Left lung (tissue), 4 donors: ENCODE measurements at regions not wholly inside any gene's neighbourhood (a gene's known extent, or its start where the extent isn't known, plus 50 kb on each side); places are given as distances from the start of the nearest gene placed in this dataset.

Experiments used
- ATAC-seq: fragments of 200-7000 bp; cut with Tn5 transposase; one replicate; pipeline ENCODE4 v1.9.1; 2020; ENCODE audit warnings: moderate library complexity
- DNase-seq, 4 donors: peaks; one replicate each; pipeline ENCODE4 v3.0.0-alpha.2; 2013 to 2020
- H3K27ac ChIP-seq, 2 donors: fragments of 200-600 bp; sonication (generic) in 1 of 2; one replicate each; pipeline versions ENCODE4 v1.5.0 to v1.8.0; 2020 to 2021
- H3K27me3 ChIP-seq, 2 donors: fragments of 200-600 bp; sonication (generic) in 1 of 2; one replicate each; pipeline versions ENCODE4 v1.5.0 to v1.8.0; 2020 to 2021
- H3K36me3 ChIP-seq, 2 donors: fragments of 200-600 bp; sonication (generic) in 1 of 2; one replicate each; pipeline versions ENCODE4 v1.5.0 to v1.8.0; 2020 to 2021
- H3K4me1 ChIP-seq, 2 donors: fragments of 200-600 bp; one replicate each; pipeline ENCODE4 v1.8.0; 2021
- H3K4me3 ChIP-seq, 2 donors: fragments of 200-600 bp; sonication (generic) in 1 of 2; one replicate each; pipeline versions ENCODE4 v1.5.0 to v1.8.0; 2020 to 2021; ENCODE audit warnings: mild to moderate bottlenecking in 1 of 2
- H3K9me3 ChIP-seq, 2 donors: fragments of 200-600 bp; sonication (generic) in 1 of 2; one replicate each; pipeline versions ENCODE4 v1.5.0 to v1.8.0; 2020 to 2021
- intact Hi-C, 2 donors: fragments of 100-400 bp; cut with DNase I; formaldehyde crosslinking; loops; one replicate each; pipeline versions ENCODE4 v1.11.2 to v1.14.2; 2022
- TF ChIP-seq, protein P1 (sequence below), 2 donors: fragments of 200-600 bp; sonication (generic) in 1 of 2; IDR thresholded peaks; one replicate each; pipeline versions ENCODE4 v1.5.0 to v1.8.0; 2021; ENCODE audit warnings: antibody characterized with exemption in 2 of 2
- donor health status: DM: no; HTN: yes; CAD: no.
- donor health status: DM: no; HTN: no; CAD: no.

DNA sequence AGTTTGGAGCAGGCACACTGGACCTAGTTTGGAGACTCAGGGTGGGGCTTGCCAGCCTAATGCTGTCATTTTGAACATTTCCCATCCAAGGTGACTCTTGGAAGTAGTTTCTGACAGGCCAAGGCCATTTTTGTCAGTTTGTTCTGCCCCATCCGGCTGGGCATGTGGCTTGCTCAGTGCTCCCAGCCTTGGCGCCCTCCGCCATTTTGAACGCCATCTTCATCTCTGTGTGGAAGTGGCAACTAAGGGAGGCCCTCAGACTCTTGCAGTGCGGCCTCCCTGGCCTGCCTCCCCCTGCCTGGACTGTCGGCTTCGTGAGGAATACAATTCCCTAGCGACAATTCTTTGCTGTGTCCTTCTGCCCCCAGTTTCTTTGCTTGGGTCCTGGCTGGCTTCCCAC lies 150.6 kb upstream of the RGMA start:
- DNase-seq (no peak), ATAC-seq (no peak)
- no peak overlapping the region for H3K4me3 ChIP-seq
- no peaks in the 10 kb centered on the region for H3K4me1 ChIP-seq
- TF ChIP-seq, protein P1, sequence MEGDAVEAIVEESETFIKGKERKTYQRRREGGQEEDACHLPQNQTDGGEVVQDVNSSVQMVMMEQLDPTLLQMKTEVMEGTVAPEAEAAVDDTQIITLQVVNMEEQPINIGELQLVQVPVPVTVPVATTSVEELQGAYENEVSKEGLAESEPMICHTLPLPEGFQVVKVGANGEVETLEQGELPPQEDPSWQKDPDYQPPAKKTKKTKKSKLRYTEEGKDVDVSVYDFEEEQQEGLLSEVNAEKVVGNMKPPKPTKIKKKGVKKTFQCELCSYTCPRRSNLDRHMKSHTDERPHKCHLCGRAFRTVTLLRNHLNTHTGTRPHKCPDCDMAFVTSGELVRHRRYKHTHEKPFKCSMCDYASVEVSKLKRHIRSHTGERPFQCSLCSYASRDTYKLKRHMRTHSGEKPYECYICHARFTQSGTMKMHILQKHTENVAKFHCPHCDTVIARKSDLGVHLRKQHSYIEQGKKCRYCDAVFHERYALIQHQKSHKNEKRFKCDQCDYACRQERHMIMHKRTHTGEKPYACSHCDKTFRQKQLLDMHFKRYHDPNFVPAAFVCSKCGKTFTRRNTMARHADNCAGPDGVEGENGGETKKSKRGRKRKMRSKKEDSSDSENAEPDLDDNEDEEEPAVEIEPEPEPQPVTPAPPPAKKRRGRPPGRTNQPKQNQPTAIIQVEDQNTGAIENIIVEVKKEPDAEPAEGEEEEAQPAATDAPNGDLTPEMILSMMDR (IDR thresholded peaks at IDR 0.05): no peak
- H3K27ac ChIP-seq: no peak overlapping the region
- intact Hi-C loops: no loop called here
- no peaks in the 10 kb centered on the region for H3K36me3 ChIP-seq
- H3K27me3 ChIP-seq: no peaks in the 10 kb centered on the region
- no peaks in the 10 kb centered on the region for H3K9me3 ChIP-seq

DNA sequence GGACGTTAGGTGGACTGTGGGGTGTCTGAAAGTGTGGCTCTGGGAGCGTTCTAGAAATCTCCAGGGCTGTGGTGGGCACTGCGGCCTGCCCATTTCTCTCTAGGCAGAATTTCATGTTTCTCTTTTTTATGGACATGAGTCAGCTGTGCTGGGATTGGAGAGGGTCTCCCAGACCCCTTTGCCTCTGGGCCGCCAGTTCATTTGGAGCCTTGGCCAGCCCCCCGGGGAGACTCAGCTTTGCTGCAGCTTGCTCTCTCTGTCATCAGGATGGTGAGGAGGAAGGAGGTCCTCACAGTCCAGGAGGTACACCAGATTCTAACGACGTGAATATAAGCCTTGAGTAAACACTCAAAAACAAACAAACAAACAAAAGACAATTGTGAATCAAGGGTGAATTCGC lies 149.6 kb upstream of the RGMA start:
- H3K36me3 ChIP-seq: no peaks in the 10 kb centered on the region
- TF ChIP-seq, protein P1 (IDR thresholded peaks at IDR 0.05): no peak
- H3K4me3 ChIP-seq: no peak overlapping the region
- no peaks in the 10 kb centered on the region for H3K27me3 ChIP-seq
- ATAC-seq (no peak), DNase-seq (no peak)
- H3K4me1 ChIP-seq: no peaks in the 10 kb centered on the region
- H3K27ac ChIP-seq: no peak overlapping the region
- no peaks in the 10 kb centered on the region for H3K9me3 ChIP-seq
- intact Hi-C loops: no loop called here

DNA sequence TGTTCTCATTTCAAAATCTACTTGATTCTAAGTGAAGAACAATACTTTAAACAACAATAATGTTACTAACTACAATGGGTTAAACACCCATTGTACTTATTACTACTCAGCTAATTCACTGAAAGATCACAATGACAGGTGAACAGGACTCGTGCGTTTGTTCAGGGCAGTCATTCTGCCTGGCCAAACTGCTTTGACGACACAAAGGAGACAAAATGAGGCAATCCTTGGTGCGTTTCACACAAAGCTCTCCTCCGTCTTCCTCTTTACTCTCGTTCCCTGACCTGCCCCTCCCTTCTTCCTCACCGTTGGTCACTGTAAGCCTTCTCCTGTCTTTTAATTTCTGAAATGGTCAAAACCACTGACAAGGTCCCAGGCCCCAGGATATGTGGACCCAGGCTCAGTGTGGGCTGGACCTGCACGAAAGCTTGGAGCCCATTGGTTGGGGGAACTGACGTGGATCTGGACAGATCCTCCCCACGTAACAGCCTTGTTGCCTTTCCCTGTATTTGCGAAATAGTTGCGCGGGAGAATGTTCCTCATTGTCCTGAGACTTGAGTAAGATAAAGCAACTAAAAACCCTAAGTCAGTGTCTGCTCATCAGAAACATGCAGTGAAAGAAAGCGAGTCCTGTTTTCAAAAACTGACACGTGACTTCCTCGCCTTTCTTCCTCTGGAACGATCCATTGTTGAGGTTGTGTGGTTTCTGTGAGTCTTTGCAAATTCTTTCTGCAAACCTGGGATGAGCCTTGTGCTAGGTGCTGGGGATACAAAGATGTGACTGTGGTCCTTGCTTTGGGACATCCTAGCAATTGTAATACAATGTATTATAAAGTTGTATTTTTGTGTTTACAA lies 147.1 kb upstream of the RGMA start:
- Histone ChIP-seq H3K27ac (peak overlapping the region; percentile 29 to 88), H3K4me1 (no peaks in the 10 kb centered on the region), H3K4me3 (peak overlapping the region in 1 of 2 donors; percentile 9), H3K27me3 (no peaks in the 10 kb centered on the region), H3K36me3 (no peaks in the 10 kb centered on the region), H3K9me3 (no peaks in the 10 kb centered on the region)
- DNase-seq (peak in 2 of 4 donors; percentile 81 to 85), ATAC-seq (peak; percentile 92)
- TF ChIP-seq, protein P1 (IDR thresholded peaks at IDR 0.05): no peak
- intact Hi-C loops: no loop called here

DNA sequence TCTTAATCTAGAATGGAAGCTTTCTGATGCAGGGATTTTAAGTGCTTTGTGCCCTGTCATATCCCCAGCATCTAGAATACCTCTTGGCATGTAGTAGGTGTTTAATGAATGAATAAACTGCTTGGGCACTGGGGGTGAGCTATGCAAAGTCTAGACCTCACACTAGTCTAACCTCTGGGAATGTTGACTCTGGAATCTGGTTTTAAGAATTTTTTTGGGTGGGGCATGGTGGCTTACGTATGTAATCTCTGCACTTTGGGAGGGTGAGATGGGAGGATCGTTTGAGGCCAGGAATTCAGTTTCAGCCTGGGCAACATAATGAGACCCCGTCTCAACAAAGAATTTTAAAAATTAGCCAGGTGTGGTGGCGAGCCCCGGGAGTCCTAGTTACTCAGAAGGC lies 146.3 kb upstream of the RGMA start:
- peak overlapping the region in 1 of 2 donors; percentile 88 for H3K27ac ChIP-seq
- TF ChIP-seq, protein P1 (IDR thresholded peaks at IDR 0.05): no peak
- ATAC-seq (no peak), DNase-seq (no peak)
- no peaks in the 10 kb centered on the region for H3K4me1 ChIP-seq
- H3K36me3 ChIP-seq: no peaks in the 10 kb centered on the region
- no peak overlapping the region for H3K4me3 ChIP-seq
- no peaks in the 10 kb centered on the region for H3K27me3 ChIP-seq
- no peaks in the 10 kb centered on the region for H3K9me3 ChIP-seq
- intact Hi-C loops: no loop called here

DNA sequence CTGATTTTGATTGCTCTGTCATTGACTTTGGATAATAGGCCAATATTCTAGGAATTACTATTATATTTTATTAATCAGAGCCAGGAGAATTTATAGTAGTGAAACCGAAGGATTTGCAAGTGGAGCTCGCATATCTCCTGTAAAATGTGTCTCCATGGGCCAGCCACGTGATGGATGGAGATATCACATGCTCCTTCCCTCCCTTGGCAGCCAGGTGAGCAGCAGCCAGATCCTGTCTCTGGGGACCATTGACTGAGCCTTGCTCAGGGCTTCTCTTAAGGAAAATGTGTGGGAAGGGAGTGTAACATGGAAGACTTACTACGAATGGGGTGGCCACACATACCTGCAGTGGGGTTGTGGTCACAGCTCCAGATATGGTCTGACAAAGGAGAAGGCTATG lies 144.7 kb upstream of the RGMA start:
- TF ChIP-seq, protein P1 (IDR thresholded peaks at IDR 0.05): no peak
- no peak overlapping the region for H3K4me3 ChIP-seq
- H3K27ac ChIP-seq: no peak overlapping the region
- ATAC-seq (no peak), DNase-seq (no peak)
- H3K27me3 ChIP-seq: no peaks in the 10 kb centered on the region
- intact Hi-C loops: no loop called here
- H3K9me3 ChIP-seq: no peaks in the 10 kb centered on the region
- no peaks in the 10 kb centered on the region for H3K4me1 ChIP-seq
- no peaks in the 10 kb centered on the region for H3K36me3 ChIP-seq
